ENCODE measurements at regions not wholly inside any gene's neighbourhood (a gene's known extent, or its start where the extent isn't known, plus 50 kb on each side); places are given as distances from the start of the nearest gene placed in this dataset.

- no peak overlapping the region for H3K4me2 ChIP-seq (ENCODE audit: low read depth, low read length, poor library complexity, severe bottlenecking)
- no peak overlapping the region for H3K4me3 ChIP-seq (ENCODE audit: low read length)
- no peaks in the 10 kb centered on the region for H3K36me3 ChIP-seq (ENCODE audit: insufficient read depth, low read length)
- no peak overlapping the region for H2AFZ ChIP-seq (ENCODE audit: low read length)
- H3K79me2 ChIP-seq (ENCODE audit: low read length): no peaks in the 10 kb centered on the region
- no peak for DNase-seq
- no peak overlapping the region for H3K9ac ChIP-seq (ENCODE audit: low read length)
- no peaks in the 10 kb centered on the region for H4K20me1 ChIP-seq (ENCODE audit: insufficient read depth, low read depth, low read length)
- H3K9me3 ChIP-seq (ENCODE audit: low read length): no peaks in the 10 kb centered on the region
- no peaks in the 10 kb centered on the region for H3K9me2 ChIP-seq (replicated peaks; ENCODE audit: insufficient read depth, low read length)
- no peaks in the 10 kb centered on the region for H3K27me3 ChIP-seq (ENCODE audit: low read length)
- peaks cover 17% of the 10 kb centered on the region for H3K4me1 ChIP-seq (ENCODE audit: low read length)
- no peak overlapping the region for H3K27ac ChIP-seq (ENCODE audit: low read length)
These were observed 289.3 kb downstream of the TTLL7 start for GRCh38 chr1:83709662-83710061.

- Histone ChIP-seq H3K27ac (ENCODE audit: low read length) (no peak overlapping the region), H2AFZ (ENCODE audit: low read length) (peak overlapping the region; percentile 47), H3K9me3 (ENCODE audit: low read length) (no peaks in the 10 kb centered on the region), H4K20me1 (ENCODE audit: insufficient read depth, low read depth, low read length) (no peaks in the 10 kb centered on the region), H3K9me2 (replicated peaks; ENCODE audit: insufficient read depth, low read length) (no peaks in the 10 kb centered on the region), H3K4me3 (ENCODE audit: low read length) (peak overlapping the region; percentile 13; the same call in 1 of the 2 replicates), H3K36me3 (ENCODE audit: insufficient read depth, low read length) (no peaks in the 10 kb centered on the region), H3K4me2 (ENCODE audit: low read depth, low read length, poor library complexity, severe bottlenecking) (peak overlapping the region; percentile 28), H3K9ac (ENCODE audit: low read length) (no peak overlapping the region), H3K79me2 (ENCODE audit: low read length) (no peaks in the 10 kb centered on the region), H3K4me1 (ENCODE audit: low read length) (peaks cover 17% of the 10 kb centered on the region), H3K27me3 (ENCODE audit: low read length) (no peaks in the 10 kb centered on the region)
- peak; percentile 51 for DNase-seq
These were observed 292.5 kb downstream of the TTLL7 start for GRCh38 chr1:83706354-83706938.

- H3K79me2 ChIP-seq (ENCODE audit: low read length): no peaks in the 10 kb centered on the region
- no peak for DNase-seq
- H3K9me2 ChIP-seq (replicated peaks; ENCODE audit: insufficient read depth, low read length): no peaks in the 10 kb centered on the region
- no peak overlapping the region for H2AFZ ChIP-seq (ENCODE audit: low read length)
- no peak overlapping the region for H3K27ac ChIP-seq (ENCODE audit: low read length)
- no peaks in the 10 kb centered on the region for H3K27me3 ChIP-seq (ENCODE audit: low read length)
- no peak overlapping the region for H3K4me3 ChIP-seq (ENCODE audit: low read length)
- H3K9me3 ChIP-seq (ENCODE audit: low read length): no peaks in the 10 kb centered on the region
- no peak overlapping the region for H3K4me2 ChIP-seq (ENCODE audit: low read depth, low read length, poor library complexity, severe bottlenecking)
- no peak overlapping the region for H3K9ac ChIP-seq (ENCODE audit: low read length)
- H3K36me3 ChIP-seq (ENCODE audit: insufficient read depth, low read length): no peaks in the 10 kb centered on the region
- H3K4me1 ChIP-seq (ENCODE audit: low read length): peaks cover 23% of the 10 kb centered on the region
- H4K20me1 ChIP-seq (ENCODE audit: insufficient read depth, low read depth, low read length): no peaks in the 10 kb centered on the region
These were observed 293.8 kb downstream of the TTLL7 start for GRCh38 chr1:83705091-83705490.

- H3K27ac ChIP-seq (ENCODE audit: low read length): no peak overlapping the region
These were observed 294.6 kb downstream of the TTLL7 start for GRCh38 chr1:83704350-83704749.

GRCh38 chr1:83702356-83702755, 296.6 kb downstream of the TTLL7 start:
- Histone ChIP-seq H4K20me1 (ENCODE audit: insufficient read depth, low read depth, low read length) (no peaks in the 10 kb centered on the region), H3K36me3 (ENCODE audit: insufficient read depth, low read length) (no peaks in the 10 kb centered on the region), H3K27me3 (ENCODE audit: low read length) (no peaks in the 10 kb centered on the region), H3K4me2 (ENCODE audit: low read depth, low read length, poor library complexity, severe bottlenecking) (no peak overlapping the region), H3K9ac (ENCODE audit: low read length) (no peak overlapping the region), H3K4me1 (ENCODE audit: low read length) (peaks cover 23% of the 10 kb centered on the region), H3K9me3 (ENCODE audit: low read length) (peaks cover 5% of the 10 kb centered on the region; the same call in 1 of the 2 replicates), H3K9me2 (replicated peaks; ENCODE audit: insufficient read depth, low read length) (no peaks in the 10 kb centered on the region), H3K79me2 (ENCODE audit: low read length) (no peaks in the 10 kb centered on the region), H2AFZ (ENCODE audit: low read length) (no peak overlapping the region), H3K27ac (ENCODE audit: low read length) (no peak overlapping the region), H3K4me3 (ENCODE audit: low read length) (no peak overlapping the region)
- DNase-seq: no peak

More at GRCh38 chr1:83704350-83704749, 294.6 kb downstream of the TTLL7 start:
- H3K4me3 ChIP-seq (ENCODE audit: low read length): no peak overlapping the region
- no peaks in the 10 kb centered on the region for H3K9me2 ChIP-seq (replicated peaks; ENCODE audit: insufficient read depth, low read length)
- peaks cover 23% of the 10 kb centered on the region for H3K4me1 ChIP-seq (ENCODE audit: low read length)
- H4K20me1 ChIP-seq (ENCODE audit: insufficient read depth, low read depth, low read length): no peaks in the 10 kb centered on the region
- H3K9me3 ChIP-seq (ENCODE audit: low read length): peaks cover under 1% of the 10 kb centered on the region; the same call in 1 of the 2 replicates
- H3K4me2 ChIP-seq (ENCODE audit: low read depth, low read length, poor library complexity, severe bottlenecking): no peak overlapping the region
- no peaks in the 10 kb centered on the region for H3K27me3 ChIP-seq (ENCODE audit: low read length)
- H3K36me3 ChIP-seq (ENCODE audit: insufficient read depth, low read length): no peaks in the 10 kb centered on the region
- no peak overlapping the region for H3K9ac ChIP-seq (ENCODE audit: low read length)
- no peak overlapping the region for H2AFZ ChIP-seq (ENCODE audit: low read length)
- H3K79me2 ChIP-seq (ENCODE audit: low read length): no peaks in the 10 kb centered on the region
- DNase-seq: no peak

GRCh38 chr1:83701355-83701754, 297.6 kb downstream of the TTLL7 start:
- H3K27me3 ChIP-seq (ENCODE audit: low read length): no peaks in the 10 kb centered on the region
- no peak for DNase-seq
- H3K4me1 ChIP-seq (ENCODE audit: low read length): peaks cover 18% of the 10 kb centered on the region
- H2AFZ ChIP-seq (ENCODE audit: low read length): no peak overlapping the region
- H3K4me3 ChIP-seq (ENCODE audit: low read length): no peak overlapping the region
- no peak overlapping the region for H3K27ac ChIP-seq (ENCODE audit: low read length)
- H3K9ac ChIP-seq (ENCODE audit: low read length): no peak overlapping the region
- H4K20me1 ChIP-seq (ENCODE audit: insufficient read depth, low read depth, low read length): no peaks in the 10 kb centered on the region
- H3K9me2 ChIP-seq (replicated peaks; ENCODE audit: insufficient read depth, low read length): no peaks in the 10 kb centered on the region
- no peaks in the 10 kb centered on the region for H3K36me3 ChIP-seq (ENCODE audit: insufficient read depth, low read length)
- no peaks in the 10 kb centered on the region for H3K79me2 ChIP-seq (ENCODE audit: low read length)
- H3K9me3 ChIP-seq (ENCODE audit: low read length): peaks cover 5% of the 10 kb centered on the region; the same call in 1 of the 2 replicates
- H3K4me2 ChIP-seq (ENCODE audit: low read depth, low read length, poor library complexity, severe bottlenecking): no peak overlapping the region

- H3K9me3 ChIP-seq (ENCODE audit: low read length): peaks cover 5% of the 10 kb centered on the region; the same call in 1 of the 2 replicates
- peaks cover 31% of the 10 kb centered on the region for H3K4me1 ChIP-seq (ENCODE audit: low read length)
- no peak overlapping the region for H2AFZ ChIP-seq (ENCODE audit: low read length)
- H3K36me3 ChIP-seq (ENCODE audit: insufficient read depth, low read length): no peaks in the 10 kb centered on the region
- DNase-seq: no peak
- no peaks in the 10 kb centered on the region for H4K20me1 ChIP-seq (ENCODE audit: insufficient read depth, low read depth, low read length)
- H3K27me3 ChIP-seq (ENCODE audit: low read length): no peaks in the 10 kb centered on the region
- no peak overlapping the region for H3K9ac ChIP-seq (ENCODE audit: low read length)
- no peak overlapping the region for H3K27ac ChIP-seq (ENCODE audit: low read length)
- no peaks in the 10 kb centered on the region for H3K79me2 ChIP-seq (ENCODE audit: low read length)
- H3K4me3 ChIP-seq (ENCODE audit: low read length): no peak overlapping the region
- H3K4me2 ChIP-seq (ENCODE audit: low read depth, low read length, poor library complexity, severe bottlenecking): no peak overlapping the region
- no peaks in the 10 kb centered on the region for H3K9me2 ChIP-seq (replicated peaks; ENCODE audit: insufficient read depth, low read length)
These were observed 300.3 kb downstream of the TTLL7 start for GRCh38 chr1:83698644-83699043.

- Histone ChIP-seq H3K9ac (ENCODE audit: low read length) (no peak overlapping the region), H3K27ac (ENCODE audit: low read length) (no peak overlapping the region), H3K4me1 (ENCODE audit: low read length) (peaks cover 38% of the 10 kb centered on the region), H3K36me3 (ENCODE audit: insufficient read depth, low read length) (no peaks in the 10 kb centered on the region), H3K9me3 (ENCODE audit: low read length) (peaks cover 5% of the 10 kb centered on the region; the same call in 1 of the 2 replicates), H2AFZ (ENCODE audit: low read length) (no peak overlapping the region), H3K4me2 (ENCODE audit: low read depth, low read length, poor library complexity, severe bottlenecking) (no peak overlapping the region), H3K79me2 (ENCODE audit: low read length) (no peaks in the 10 kb centered on the region), H3K4me3 (ENCODE audit: low read length) (no peak overlapping the region), H4K20me1 (ENCODE audit: insufficient read depth, low read depth, low read length) (no peaks in the 10 kb centered on the region), H3K9me2 (replicated peaks; ENCODE audit: insufficient read depth, low read length) (no peaks in the 10 kb centered on the region), H3K27me3 (ENCODE audit: low read length) (no peaks in the 10 kb centered on the region)
- DNase-seq: no peak
These were observed 301.0 kb downstream of the TTLL7 start for GRCh38 chr1:83697961-83698360.
